ENCODE measurements at regions not wholly inside any gene's neighbourhood (a gene's known extent, or its start where the extent isn't known, plus 50 kb on each side); places are given as distances from the start of the nearest gene placed in this dataset.
A peak's percentile ranks its signal among the peaks of the same experiment; 100 is the strongest.

GRCh38 chr7:70923181-70923845, 208.6 kb upstream of the GALNT17 start:
- ATAC-seq (ENCODE audit: low read depth in 2 of 2) (no peak), DNase-seq (no peak)
- Mint-ChIP-seq H3K9me3 (peaks cover 0 to 9% (median 2%) of the 10 kb centered on the region in 7 donors), H3K36me3 (no peaks in the 10 kb centered on the region), H3K27ac (no peak overlapping the region), H3K4me1 (no peaks in the 10 kb centered on the region), H3K27me3 (no peaks in the 10 kb centered on the region), H3K4me3 (no peak overlapping the region)

DNA sequence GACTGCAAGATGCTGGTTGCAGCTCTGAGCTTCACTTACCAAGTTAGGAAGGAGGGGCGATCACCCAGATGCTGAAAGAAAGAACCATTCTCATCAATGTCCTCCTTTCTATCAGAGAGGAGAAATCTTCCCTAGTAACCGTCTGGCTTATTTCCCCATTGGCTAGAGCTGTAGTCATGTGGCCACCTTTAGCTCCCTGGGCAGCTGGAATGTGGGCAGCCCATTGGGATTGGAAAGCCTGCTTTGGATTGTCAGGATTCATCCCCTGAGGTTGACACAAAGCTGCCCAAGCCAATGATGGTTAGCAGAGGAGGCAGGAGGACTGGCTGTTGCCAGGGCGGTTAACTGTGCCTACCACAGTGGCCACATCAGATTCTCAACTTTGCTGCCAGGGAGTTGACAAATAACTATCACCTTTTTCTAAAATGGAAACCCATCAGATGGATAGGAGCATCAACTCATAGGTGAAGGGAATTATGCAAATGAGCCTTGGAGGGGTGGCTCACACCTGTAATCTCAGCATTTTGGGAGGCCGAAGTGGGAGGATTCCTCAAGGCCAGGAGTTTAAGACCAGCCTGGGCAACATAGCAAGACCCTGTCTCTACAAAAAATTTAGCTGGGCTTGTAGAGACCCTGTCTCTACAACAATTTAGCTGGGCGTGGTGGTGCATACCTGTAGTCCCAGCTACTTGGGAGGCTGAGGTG, 206.4 kb upstream of the GALNT17 start:
- ATAC-seq (ENCODE audit: low read depth in 2 of 2): no peak
- Mint-ChIP-seq H3K9me3 (peaks cover 0 to 16% (median 3%) of the 10 kb centered on the region in 7 donors), H3K4me1 (no peaks in the 10 kb centered on the region), H3K27ac (no peak overlapping the region), H3K36me3 (no peaks in the 10 kb centered on the region), H3K27me3 (no peaks in the 10 kb centered on the region), H3K4me3 (no peak overlapping the region)
- no peak for DNase-seq

- no peaks in the 10 kb centered on the region for H3K4me1 Mint-ChIP-seq
- no peak overlapping the region for H3K27ac Mint-ChIP-seq
- no peaks in the 10 kb centered on the region for H3K27me3 Mint-ChIP-seq
- H3K36me3 Mint-ChIP-seq: no peaks in the 10 kb centered on the region
- no peak for DNase-seq
- no peak overlapping the region for H3K4me3 Mint-ChIP-seq
- no peak for ATAC-seq (ENCODE audit: low read depth in 2 of 2)
- peaks cover 0 to 16% (median 6%) of the 10 kb centered on the region in 7 donors for H3K9me3 Mint-ChIP-seq
Measured at GRCh38 chr7:70926666-70927065, 205.3 kb upstream of the GALNT17 start.

- Mint-ChIP-seq H3K4me3 (no peak overlapping the region), H3K27me3 (no peaks in the 10 kb centered on the region), H3K4me1 (no peaks in the 10 kb centered on the region), H3K36me3 (no peaks in the 10 kb centered on the region), H3K9me3 (peaks cover 5 to 28% (median 8%) of the 10 kb centered on the region in 7 donors), H3K27ac (no peak overlapping the region)
- DNase-seq (no peak), ATAC-seq (ENCODE audit: low read depth in 2 of 2) (no peak)
Measured at GRCh38 chr7:70935311-70935710, 196.6 kb upstream of the GALNT17 start.

DNA sequence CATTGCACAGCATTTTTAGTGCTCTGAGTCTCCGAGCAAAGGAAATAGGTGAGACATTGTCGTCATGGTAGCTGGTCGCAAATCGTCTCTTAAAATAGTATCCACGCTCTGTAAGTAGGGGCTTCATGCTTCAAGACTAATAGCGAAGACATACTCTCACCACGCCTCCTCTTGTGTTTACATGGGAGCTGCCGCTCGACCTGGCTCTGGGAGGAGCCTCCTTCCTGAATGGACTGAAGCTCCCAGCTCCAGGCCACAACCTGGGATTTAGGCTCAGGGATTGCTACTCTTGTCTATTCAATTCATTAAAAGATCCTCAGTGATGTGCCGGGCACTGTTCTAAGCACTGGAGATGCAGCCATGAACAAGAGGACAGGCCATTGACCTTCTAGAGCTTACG, 196.1 kb upstream of the GALNT17 start:
- peaks cover 5 to 31% (median 8%) of the 10 kb centered on the region in 7 donors for H3K9me3 Mint-ChIP-seq

GRCh38 chr7:70937424-70937823, 194.5 kb upstream of the GALNT17 start:
- no peak for ATAC-seq (ENCODE audit: low read depth in 2 of 2)
- no peak for DNase-seq
- H3K4me1 Mint-ChIP-seq: no peaks in the 10 kb centered on the region
- peaks cover 6 to 31% (median 10%) of the 10 kb centered on the region in 7 donors for H3K9me3 Mint-ChIP-seq
- H3K4me3 Mint-ChIP-seq: no peak overlapping the region
- H3K27ac Mint-ChIP-seq: no peak overlapping the region
- no peaks in the 10 kb centered on the region for H3K27me3 Mint-ChIP-seq
- no peaks in the 10 kb centered on the region for H3K36me3 Mint-ChIP-seq

More for the DNA sequence above, 196.1 kb upstream of the GALNT17 start:
- H3K4me1 Mint-ChIP-seq: no peaks in the 10 kb centered on the region
- no peak overlapping the region for H3K27ac Mint-ChIP-seq
- no peak overlapping the region for H3K4me3 Mint-ChIP-seq
- no peak for ATAC-seq (ENCODE audit: low read depth in 2 of 2)
- no peak for DNase-seq
- H3K27me3 Mint-ChIP-seq: no peaks in the 10 kb centered on the region
- H3K36me3 Mint-ChIP-seq: no peaks in the 10 kb centered on the region

- no peaks in the 10 kb centered on the region for H3K27me3 Mint-ChIP-seq
- no peak overlapping the region for H3K27ac Mint-ChIP-seq
- H3K9me3 Mint-ChIP-seq: peaks cover 8 to 23% (median 13%) of the 10 kb centered on the region in 7 donors
- no peaks in the 10 kb centered on the region for H3K36me3 Mint-ChIP-seq
- no peak for DNase-seq
- ATAC-seq (ENCODE audit: low read depth in 2 of 2): no peak
- no peaks in the 10 kb centered on the region for H3K4me1 Mint-ChIP-seq
- H3K4me3 Mint-ChIP-seq: no peak overlapping the region
Measured at GRCh38 chr7:70940597-70940996, 191.3 kb upstream of the GALNT17 start.

GRCh38 chr7:70942791-70943190, 189.2 kb upstream of the GALNT17 start:
- peaks cover 5 to 23% (median 12%) of the 10 kb centered on the region in 7 donors for H3K9me3 Mint-ChIP-seq
- H3K4me3 Mint-ChIP-seq: no peak overlapping the region
- ATAC-seq (ENCODE audit: low read depth in 2 of 2): no peak
- H3K27ac Mint-ChIP-seq: no peak overlapping the region
- no peaks in the 10 kb centered on the region for H3K36me3 Mint-ChIP-seq
- H3K4me1 Mint-ChIP-seq: no peaks in the 10 kb centered on the region
- no peak for DNase-seq
- no peaks in the 10 kb centered on the region for H3K27me3 Mint-ChIP-seq

DNA sequence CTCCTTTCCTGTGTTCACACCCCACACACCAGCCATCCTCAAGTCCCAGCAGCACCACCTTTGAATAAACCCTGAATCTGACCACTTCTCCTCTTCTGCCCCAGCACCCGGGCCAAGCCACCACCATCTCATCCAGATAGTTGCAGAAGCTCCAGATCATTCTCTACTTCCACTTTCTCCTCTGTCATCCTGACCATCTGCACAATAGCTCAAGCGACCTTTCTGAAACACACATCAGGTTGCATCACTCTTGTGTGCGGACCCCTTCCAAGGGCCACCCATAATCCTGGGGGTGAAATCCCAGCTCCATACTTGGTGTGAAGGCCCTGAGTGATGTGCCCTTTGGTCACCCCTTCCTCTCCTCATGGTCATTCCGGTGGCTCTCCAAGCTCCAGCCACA, 187.4 kb upstream of the GALNT17 start:
- Mint-ChIP-seq H3K4me1 (no peaks in the 10 kb centered on the region), H3K9me3 (peaks cover 9 to 24% (median 10%) of the 10 kb centered on the region in 7 donors), H3K27me3 (no peaks in the 10 kb centered on the region), H3K4me3 (peak overlapping the region in 1 of 8 donors; percentile 74), H3K27ac (no peak overlapping the region), H3K36me3 (no peaks in the 10 kb centered on the region)
- no peak for DNase-seq
- no peak for ATAC-seq (ENCODE audit: low read depth in 2 of 2)

GRCh38 chr7:70947181-70947580, 184.8 kb upstream of the GALNT17 start:
- DNase-seq (no peak), ATAC-seq (ENCODE audit: low read depth in 2 of 2) (no peak)
- Mint-ChIP-seq H3K27ac (no peak overlapping the region), H3K9me3 (peaks cover 9 to 31% (median 13%) of the 10 kb centered on the region in 7 donors), H3K4me3 (no peak overlapping the region), H3K27me3 (no peaks in the 10 kb centered on the region), H3K36me3 (no peaks in the 10 kb centered on the region), H3K4me1 (no peaks in the 10 kb centered on the region)

- Mint-ChIP-seq H3K4me3 (no peak overlapping the region), H3K27me3 (no peaks in the 10 kb centered on the region), H3K9me3 (peaks cover 6 to 29% (median 11%) of the 10 kb centered on the region in 7 donors), H3K4me1 (no peaks in the 10 kb centered on the region), H3K27ac (no peak overlapping the region), H3K36me3 (no peaks in the 10 kb centered on the region)
- DNase-seq: no peak
- no peak for ATAC-seq (ENCODE audit: low read depth in 2 of 2)
Measured at GRCh38 chr7:70949862-70950261, 182.1 kb upstream of the GALNT17 start.

DNA sequence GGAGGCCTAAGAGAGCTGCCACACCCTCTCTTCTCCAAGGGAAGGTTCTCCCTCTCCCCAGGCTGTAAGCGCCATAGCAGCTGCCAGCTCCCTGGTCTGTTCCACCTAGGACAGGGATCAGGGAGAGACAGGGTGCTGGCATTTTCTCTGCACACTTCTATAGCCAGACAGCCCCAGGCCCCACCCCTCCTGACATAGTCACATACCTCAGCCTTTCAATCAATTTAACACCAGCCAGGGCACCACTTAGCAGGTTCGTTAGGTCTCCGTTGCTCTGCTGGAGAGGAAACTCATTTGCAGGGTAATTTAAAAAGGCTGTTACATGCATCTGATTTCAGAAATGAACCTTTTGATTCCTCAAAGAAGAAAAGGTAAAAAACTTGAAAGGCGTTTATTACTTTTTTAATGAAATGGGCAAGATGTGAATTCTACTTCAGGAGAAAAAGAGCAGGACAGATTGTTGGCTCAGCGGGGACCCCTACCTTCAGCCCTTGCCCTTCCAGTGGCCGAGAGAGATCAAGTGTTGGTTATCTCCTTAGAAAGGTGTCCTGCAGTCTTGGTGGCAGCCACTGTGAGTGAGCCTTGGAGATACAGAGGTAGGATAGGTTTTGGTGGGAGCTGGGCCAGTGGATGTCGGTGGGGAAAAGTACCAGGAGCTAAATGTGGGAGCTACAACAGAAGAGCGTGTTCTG, 180.5 kb upstream of the GALNT17 start:
- DNase-seq (no peak), ATAC-seq (ENCODE audit: low read depth in 2 of 2) (no peak)
- Mint-ChIP-seq H3K9me3 (peaks cover 4 to 20% (median 11%) of the 10 kb centered on the region in 7 donors), H3K27me3 (no peaks in the 10 kb centered on the region), H3K4me1 (no peaks in the 10 kb centered on the region), H3K4me3 (no peak overlapping the region), H3K36me3 (no peaks in the 10 kb centered on the region), H3K27ac (no peak overlapping the region)

GRCh38 chr7:70952311-70952710, 179.6 kb upstream of the GALNT17 start:
- ATAC-seq (ENCODE audit: low read depth in 2 of 2) (no peak), DNase-seq (no peak)
- Mint-ChIP-seq H3K27ac (no peak overlapping the region), H3K36me3 (no peaks in the 10 kb centered on the region), H3K9me3 (peaks cover 3 to 20% (median 11%) of the 10 kb centered on the region in 7 donors), H3K27me3 (no peaks in the 10 kb centered on the region), H3K4me3 (no peak overlapping the region), H3K4me1 (no peaks in the 10 kb centered on the region)

DNA sequence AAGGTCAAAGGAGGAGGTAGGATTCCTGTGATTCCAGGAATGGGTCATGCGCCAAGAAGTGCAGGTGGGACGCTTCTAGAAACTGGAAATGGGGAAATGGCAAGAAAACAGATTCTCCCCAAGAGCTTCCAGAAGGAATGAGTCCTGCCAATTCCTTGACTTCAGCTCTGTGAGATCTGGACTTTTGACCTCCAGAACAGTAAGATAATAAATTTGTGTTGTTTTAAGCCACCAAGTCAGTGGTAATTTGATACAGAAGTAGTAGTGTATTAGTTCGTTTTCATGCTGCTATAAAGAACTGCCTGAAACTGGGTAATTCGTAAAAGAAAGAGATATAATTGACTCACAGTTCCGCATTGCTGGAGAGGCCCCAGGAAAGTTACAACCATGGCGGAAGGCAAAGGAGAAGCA, 178.6 kb upstream of the GALNT17 start:
- Mint-ChIP-seq H3K9me3 (peaks cover 3 to 12% (median 8%) of the 10 kb centered on the region in 7 donors), H3K36me3 (no peaks in the 10 kb centered on the region), H3K4me3 (no peak overlapping the region), H3K4me1 (no peaks in the 10 kb centered on the region), H3K27ac (no peak overlapping the region), H3K27me3 (no peaks in the 10 kb centered on the region)
- ATAC-seq (ENCODE audit: low read depth in 2 of 2) (no peak), DNase-seq (no peak)
